ACHN (cell line): ENCODE measurements at regions not wholly inside any gene's neighbourhood (a gene's known extent, or its start where the extent isn't known, plus 50 kb on each side); places are given as distances from the start of the nearest gene placed in this dataset.
A peak's percentile ranks its signal among the peaks of the same experiment; 100 is the strongest.
"Not testable (repeated sequence)": the region's sequence is repeated elsewhere in the genome, so short reads cannot be mapped to it uniquely, and the experiment has no call there.

ENCODE experiments used
- DNase-seq: peaks from one replicate; pipeline ENCODE4 v3.0.0-alpha.2; 2015
- in situ Hi-C: cut with HindIII; loops from 2 replicates; pipeline ENCODE4 v1.10.0; 2017; ENCODE audit warnings: low sequenced_read_pairs, low pct_ligation_motif_present, low pct_unique_long_range_greater_than_20kb

DNA sequence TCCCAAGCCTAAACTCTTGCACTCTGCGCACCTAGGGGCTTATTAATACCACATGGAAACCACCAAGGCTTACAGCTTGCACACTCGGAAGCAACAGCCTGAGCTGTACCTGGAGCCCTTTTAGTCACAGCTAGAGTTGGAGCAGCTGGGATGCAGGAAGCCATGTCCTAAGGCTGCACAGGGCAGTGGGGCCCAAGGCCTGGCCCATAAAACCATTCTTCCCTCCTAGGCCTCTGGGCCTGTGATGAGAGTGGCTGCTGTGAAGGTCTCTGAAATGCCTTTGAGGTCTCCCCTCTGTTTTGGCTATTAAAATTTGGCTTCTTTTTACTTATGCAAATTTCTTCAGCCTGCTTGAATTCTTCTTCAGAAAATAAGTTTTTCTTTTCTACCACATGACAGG, 383.9 kb upstream of the UBE2E2 start:
- in situ Hi-C loops: no loop called here
- no peak for DNase-seq

DNA sequence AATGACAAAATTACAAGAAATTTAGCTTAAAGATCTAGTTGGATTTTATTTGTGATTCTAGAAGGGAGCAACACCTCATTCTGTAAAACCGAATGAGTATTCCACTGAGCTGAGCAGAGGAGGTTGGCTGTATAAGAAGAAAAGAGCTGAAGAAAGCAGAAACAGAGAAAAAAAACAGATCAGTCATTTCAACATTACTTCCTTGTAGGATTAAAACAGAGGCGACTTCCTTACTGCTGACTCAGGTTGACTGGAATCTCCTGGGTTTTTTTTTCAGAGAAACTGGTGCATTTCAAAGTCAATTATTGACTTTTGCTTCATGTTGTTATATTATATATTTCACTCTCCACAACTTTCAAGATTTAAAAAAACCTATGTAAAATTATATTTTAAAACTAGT, 368.1 kb upstream of the UBE2E2 start:
- peak; percentile 79 for DNase-seq
- in situ Hi-C loops: no loop called here

DNA sequence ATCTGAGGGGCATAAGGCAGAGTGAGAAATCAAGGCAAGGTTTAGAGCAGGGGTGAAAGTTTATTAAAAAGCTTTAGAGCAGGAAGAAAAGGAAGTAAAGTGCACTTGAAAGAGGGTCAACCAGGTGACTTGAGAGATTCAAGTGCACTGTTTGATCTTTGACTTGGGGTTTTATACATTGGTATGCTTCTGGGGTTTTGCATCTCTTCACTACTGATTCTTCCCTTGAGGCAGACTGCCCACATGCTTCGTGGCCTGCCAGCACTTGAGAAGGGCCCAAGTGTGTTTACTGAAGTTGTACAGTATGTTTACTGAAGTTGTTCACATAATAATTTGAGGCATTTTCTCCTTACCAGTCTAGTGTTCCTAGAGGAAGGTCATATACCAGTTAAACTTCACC, 367.0 kb upstream of the UBE2E2 start:
- in situ Hi-C loops: no loop called here

DNA sequence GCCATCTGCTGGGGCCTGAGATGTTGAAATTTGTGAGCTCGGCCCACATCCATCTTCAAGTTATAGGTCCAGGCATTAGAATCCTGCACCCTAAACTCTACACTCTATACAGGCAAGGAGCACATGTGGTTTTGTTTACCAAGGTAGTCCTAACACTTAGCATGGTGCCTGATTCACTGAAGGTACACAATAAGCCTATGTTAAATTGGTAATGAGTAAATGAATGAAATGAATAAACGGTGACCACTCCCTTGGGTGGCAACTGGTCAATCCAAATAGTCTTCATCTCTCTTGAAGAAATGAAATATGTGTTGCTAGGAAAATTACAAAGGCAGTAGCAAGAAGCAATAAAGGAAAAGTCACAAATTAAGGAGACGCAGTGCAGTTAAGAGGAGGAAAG, 359.3 kb upstream of the UBE2E2 start:
- in situ Hi-C loops: no loop called here
- DNase-seq: no peak

More for the DNA sequence above, 367.0 kb upstream of the UBE2E2 start:
- no peak for DNase-seq

DNA sequence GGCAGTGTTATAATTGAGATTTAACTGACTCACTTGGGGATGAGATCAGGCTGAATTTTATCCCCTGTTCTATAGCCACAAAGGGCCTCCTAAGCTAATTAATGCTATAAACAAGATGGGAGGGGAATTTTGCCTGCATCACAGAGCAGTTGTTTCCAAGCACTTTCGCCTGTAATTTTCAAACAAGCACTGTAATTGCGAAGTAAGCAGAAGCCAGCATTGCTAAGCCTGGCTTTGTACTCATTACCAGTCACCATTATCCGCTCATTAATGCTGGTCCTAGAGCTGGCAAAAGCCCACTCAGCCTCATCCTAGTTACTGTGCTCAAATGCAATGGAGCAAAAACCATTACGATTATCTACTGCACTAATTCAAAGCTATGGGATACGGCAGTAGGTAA, 356.6 kb upstream of the UBE2E2 start:
- in situ Hi-C loops: no loop called here
- no peak for DNase-seq

DNA sequence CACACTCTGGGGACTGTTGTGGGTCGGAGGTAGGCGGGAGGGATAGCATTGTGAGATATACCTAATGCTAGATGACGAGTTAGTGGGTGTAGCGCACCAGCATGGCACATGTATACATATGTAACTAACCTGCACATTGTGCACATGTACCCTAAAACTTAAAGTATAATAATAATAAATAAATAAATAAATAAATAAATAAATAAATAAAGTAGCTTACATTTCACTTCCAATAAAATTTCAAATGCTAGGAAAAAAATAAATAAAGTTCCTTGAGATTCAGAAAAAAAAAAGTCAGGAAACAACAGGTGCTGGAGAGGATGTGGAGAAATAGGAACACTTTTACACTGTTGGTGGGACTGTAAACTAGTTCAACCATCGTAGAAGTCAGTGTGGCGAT, 353.5 kb upstream of the UBE2E2 start:
- DNase-seq, in situ Hi-C loops: not testable (repeated sequence)

DNA sequence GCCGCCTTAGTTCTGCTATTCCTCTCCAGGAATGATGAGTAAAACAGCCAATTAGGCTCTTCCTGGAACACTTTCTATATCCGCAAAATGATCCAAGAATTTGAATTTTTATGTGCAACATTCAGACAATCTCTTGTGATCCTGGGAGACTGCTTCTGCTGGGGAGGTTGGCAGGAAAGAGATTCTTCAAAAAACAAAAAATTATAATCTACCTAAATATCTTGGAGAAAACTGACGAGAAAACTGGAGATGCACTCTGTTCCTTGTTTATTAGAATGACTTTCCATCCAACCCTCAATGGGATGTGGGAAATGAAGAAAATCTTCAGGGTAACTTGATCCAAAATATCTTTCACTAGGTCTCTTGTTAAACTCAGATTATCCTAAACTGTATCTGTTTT, 346.3 kb upstream of the UBE2E2 start:
- DNase-seq: no peak
- in situ Hi-C loops: no loop called here

DNA sequence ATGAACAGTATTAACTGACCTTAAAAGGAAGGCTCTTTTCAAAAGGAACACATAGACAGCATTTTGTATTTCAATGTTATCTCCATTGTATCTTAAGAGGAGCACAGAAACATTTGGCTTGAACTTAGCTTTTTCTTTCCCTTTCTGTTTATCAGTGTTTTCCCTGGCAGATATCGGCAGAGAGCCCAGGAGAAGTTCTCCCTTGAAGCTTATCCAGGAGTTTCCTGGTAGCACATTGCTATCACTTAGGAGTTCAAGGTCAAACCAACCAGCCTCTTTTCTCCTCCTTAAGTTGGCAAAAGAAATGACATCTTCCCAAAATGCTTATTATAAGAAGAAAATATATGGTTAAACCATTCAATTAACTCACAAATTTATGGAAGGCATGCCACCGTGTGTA, 344.6 kb upstream of the UBE2E2 start:
- in situ Hi-C loops: no loop called here
- DNase-seq: no peak

DNA sequence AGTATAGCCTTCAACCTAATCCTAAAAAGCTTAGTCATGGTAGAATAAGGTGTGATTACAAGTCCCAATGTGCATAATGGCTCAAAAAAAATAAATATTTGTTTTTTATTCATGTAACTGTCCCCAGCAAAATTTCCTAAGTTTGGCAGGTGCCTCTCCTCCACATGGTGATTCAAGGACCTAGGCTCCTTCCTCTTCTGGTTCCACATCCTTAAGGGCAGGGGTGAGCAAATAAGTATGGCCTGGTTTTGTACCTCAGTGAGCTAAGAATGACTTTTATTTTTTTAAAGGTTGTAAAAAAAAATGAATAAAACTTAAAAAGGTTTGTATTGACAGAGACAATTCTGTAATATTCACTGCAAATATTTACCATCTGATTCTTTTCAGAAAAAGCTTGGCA, 343.5 kb upstream of the UBE2E2 start:
- in situ Hi-C loops: no loop called here
- no peak for DNase-seq

DNA sequence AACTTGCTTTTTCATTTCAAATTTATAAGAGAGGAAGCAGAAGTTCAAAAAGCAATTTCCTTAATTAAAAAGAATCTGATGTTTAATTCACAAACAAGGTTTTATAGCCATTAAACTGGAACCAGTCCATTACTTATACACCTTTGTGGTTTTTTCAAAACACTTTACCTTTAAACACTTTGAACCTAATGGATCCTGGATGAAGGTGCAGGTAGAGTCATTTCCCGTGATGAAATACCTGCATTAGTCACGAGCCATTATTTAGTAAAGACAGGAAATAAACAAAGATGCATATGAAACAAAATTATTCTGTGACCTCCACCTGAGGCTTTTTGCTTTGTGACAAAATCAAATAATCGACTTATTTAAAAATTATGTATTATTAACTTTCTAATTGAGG, 341.7 kb upstream of the UBE2E2 start:
- no peak for DNase-seq
- in situ Hi-C loops: no loop called here

DNA sequence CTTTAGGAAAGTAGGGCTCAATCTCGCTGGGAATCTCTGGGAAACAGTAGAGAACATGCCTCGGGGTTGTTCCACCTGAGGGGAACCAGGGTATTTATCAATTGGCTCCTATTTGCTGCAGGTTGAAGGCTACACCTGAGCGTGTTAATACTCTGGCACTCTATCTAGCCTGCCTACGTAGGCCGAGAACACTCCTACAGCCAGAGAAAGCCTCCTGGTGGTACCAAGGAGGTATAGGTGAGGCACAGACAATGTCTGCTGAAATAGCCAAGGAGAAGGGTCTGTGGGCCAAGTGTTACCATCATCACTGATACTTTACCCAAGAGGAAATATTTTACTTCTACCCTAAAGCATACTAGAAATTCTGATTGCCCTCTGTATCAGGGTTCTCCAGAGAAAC, 341.0 kb upstream of the UBE2E2 start:
- no peak for DNase-seq
- in situ Hi-C loops: no loop called here

DNA sequence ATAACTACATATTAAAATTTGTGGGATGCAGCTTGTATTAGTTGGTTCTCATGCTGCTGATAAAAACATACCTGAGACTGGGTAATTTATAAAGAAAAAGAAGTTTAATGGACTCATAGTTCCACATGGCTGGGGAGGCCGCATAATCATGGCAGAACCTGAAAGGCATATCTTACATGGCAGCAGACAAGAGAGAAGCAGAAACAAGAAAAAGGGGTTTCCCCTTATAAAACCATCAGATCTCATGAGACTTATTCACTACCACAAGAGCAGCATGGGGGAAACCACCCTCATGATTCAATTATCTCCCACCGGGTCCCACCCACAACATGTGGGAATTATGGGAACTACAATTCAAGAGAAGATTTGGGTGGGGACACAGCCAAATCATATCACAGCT, 320.3 kb upstream of the UBE2E2 start:
- in situ Hi-C loops, DNase-seq: not testable (repeated sequence)

DNA sequence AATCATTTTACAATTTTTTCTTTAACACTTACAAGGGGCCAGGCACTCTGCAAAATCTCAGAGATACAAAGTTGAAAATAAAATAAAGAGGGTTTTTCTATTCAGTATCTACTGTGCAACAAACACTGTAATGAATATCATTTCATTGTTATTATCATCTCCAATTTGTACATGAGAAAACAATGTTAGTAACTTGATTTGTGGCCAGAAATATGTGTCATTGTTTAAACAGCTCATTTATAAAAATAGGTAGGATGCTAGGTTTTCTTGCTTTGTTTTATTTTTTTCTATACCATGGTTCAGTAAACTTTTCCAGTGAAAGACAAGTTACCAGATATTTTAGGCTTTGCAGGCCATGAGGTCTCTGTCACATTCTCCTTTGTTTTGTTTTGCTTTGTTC, 318.1 kb upstream of the UBE2E2 start:
- in situ Hi-C loops: no loop called here
- DNase-seq: no peak

DNA sequence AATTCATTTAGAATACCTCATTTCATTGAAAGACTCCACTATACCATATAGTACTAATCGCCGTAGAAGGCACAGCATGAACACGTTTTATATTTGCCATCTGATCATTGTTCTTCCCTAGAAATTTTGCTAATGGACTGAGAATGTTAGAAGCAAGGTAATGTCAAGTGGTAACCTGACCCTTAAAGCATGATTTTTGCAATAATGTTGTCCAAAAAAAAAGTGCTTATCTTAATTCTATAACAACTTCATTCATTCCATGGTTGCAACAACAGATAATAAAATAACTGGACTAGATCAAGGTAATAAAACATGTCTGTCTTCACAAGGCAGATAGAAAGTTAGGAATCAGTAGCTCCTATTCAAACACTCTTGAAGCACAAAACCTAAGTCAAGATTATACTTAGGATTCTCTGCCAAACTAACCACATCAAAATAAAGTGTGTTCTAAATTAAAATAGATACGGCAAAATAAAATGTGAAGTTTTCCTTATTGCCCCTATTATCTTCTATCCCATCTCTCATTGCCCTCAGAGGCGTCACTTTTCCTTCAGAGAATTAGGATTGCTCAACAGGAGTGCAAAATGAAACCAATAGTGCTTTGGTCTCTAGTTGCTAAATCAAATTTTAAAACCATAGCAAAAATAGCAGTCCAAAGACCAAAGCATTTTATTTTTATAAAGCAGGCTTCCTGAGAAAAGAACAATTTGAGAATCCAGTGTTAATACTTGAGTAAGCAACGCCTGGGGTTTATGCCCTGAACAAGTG, 317.4 kb upstream of the UBE2E2 start:
- DNase-seq: no peak

DNA sequence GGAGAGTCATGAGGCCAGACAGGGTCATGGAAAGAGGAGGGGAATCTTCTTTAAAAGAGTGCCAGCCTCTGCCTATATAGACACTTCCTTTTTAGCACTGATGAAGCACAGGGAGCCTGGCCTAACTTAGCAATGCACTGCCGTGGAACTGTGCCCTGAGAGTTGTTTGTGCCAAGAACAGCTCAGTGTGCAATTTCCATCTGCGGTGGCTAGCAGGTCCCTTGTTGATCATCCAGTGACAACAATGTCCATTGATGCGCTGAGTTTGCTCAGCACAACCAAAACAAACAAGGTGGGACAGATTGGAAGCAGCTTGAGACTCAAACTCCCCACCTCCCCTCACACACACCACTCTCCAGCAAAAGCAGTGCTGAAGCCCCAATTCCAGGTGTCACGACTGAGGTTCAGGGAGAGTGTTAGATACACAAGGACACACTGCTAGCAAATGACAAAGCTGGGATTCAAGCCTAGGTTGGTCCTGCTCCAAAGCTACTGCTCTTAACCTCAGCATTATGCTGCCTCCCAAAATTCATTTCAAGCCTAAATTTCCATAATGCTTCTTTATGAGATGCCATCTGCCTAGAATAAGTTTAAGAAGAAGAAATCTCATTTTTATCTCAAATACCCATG, 316.6 kb upstream of the UBE2E2 start:
- no peak for DNase-seq
- in situ Hi-C loops: no loop called here

More for the DNA sequence above, 317.4 kb upstream of the UBE2E2 start:
- in situ Hi-C loops: no loop called here

DNA sequence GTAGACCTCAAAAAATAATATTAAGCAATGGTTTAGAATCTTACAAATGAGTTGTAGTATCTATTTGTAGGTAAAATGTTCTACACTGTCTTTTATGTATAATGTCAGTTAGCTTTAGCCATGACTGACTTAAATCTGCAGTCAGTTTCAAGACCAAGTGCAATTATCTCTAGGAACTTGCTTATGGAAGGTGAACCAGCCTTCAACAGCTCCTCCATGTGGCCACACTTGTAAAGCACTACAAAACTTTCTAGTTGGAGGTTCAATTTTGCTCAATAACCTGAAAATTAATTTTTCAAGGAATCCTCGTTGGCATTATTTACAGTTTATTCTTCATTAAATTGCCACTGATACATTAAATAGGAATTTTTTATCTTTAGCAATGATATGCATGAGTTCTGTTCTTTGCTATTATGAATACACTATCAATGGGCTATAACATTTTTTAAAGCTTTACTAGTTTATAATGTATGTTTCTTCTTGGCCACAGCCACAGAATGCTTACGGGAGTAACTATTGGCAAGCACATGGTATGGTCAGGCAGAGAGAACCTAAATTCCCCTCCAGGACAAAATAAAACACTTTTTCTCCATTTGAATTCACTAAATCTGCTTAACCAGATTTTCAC, 315.3 kb upstream of the UBE2E2 start:
- in situ Hi-C loops: no loop called here
- DNase-seq: peak; percentile 29

DNA sequence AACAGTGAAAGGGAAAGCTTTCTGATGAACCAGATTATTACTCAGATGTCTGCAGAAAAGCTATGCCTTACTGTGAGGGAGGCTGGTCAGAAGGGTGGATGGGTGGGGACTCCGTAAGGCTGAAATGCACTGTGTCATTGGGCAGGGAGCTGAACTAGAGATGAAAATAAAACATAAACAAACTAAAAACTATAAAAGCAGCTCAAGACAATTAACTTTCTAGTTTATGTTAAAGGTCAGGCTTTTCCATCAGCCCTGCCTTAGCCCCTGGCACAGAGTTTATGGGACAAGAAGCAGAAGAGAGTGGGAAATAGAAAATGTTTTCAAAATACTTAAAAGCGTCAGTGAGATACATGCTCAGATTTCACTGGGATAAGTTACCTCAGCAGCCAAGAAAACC, 310.0 kb upstream of the UBE2E2 start:
- DNase-seq: no peak
- in situ Hi-C loops: no loop called here

DNA sequence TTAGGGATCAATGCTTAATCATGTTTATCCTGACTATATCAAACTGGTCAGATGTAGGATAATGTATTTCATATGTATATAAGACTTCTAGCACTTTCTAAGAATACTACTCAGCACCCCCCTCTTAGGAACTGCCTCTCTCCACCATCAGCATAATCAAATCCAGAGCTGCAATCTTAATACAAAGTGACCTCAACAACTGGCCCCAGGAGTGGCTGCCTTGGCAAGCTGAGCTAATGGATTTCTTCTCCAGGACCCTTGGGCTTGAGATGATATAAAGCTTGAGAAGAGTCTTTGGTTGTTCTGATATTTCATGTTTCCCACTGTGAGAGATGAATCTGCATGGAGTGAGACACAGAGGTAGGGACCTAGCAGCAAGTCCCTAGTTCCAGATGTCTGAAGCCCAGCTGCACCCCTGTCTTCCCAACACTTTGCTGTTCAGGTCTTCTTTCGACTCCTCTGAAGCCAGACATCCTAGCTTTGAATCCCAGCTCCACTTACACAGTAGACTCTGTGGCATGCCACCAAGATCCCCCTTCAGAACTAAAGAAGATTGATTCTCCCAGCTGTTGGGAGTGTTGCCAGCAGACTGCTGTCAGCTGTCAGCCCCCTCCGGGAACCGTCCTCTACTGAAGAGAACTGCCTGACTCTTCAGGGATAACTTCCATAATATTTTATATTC, 309.3 kb upstream of the UBE2E2 start:
- in situ Hi-C loops: no loop called here
- DNase-seq: no peak

DNA sequence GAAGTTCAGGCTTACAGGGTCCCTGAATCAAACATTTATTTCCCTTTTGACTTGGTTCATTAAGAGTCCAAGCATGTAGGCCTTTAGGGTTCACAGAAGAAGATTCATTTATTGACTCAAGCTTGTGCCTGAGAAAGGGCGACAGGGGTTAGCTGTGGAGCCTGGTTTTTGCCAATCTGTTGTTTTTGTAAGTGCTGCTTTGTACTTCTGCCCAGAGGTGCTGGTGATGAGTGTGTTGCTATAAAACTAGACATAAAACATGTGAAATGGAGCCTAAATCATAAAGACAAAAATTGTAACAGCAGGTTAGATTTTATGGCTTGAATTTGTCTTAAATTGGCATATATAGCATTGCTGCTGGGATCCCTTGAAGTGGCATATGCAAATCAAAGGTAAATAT, 308.3 kb upstream of the UBE2E2 start:
- in situ Hi-C loops: no loop called here
- DNase-seq: no peak
